ENCODE measurements at regions not wholly inside any gene's neighbourhood (a gene's known extent, or its start where the extent isn't known, plus 50 kb on each side); places are given as distances from the start of the nearest gene placed in this dataset.

DNA sequence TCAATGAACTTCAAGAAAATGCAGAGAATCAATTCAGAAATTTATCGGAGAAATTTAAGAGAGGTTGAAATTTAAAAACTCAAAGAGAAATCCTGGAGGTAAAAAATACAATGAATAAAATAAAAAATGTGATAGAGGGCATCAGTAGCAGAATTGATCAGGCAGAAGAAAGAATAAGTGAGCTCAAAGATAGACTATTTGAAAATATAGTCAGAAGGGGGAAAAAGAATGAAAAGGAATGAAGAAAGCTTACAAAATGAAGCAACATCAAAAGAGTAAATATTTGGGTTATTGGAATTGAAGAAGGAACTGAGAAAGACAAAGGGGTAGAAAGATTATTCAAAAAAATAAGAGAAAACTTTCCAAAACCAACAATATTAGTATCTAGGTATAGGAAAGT lies 291.4 kb downstream of the SH2D4B start:
- FAIRE-seq (no peak), DNase-seq (ENCODE audit: low read depth in 1 of 2, low spot score in 2 of 2) (no peak)
- 88% methylated on average over 1 of the region's 1 CpG; no CpG with 5 or more reads in 1 of the 2 experiments for WGBS, 2 experiments (ENCODE audit: extremely low coverage in 1 of 2, insufficient coverage in 1 of 2, insufficient read length in 1 of 2, insufficient replicate concordance in 2 of 2, low coverage in 1 of 2, low lambda C conversion rate in 2 of 2, missing lambda C conversion rate in 1 of 2)
- Histone ChIP-seq H3K23ac (ENCODE audit: insufficient read length) (no peak overlapping the region), H2BK5ac (ENCODE audit: low read depth, low read length) (no peak overlapping the region), H3K4me2 (ENCODE audit: insufficient read depth in 1 of 2, low read depth in 2 of 2, low read length in 2 of 2) (no peak overlapping the region), H3K79me2 (ENCODE audit: control insufficient read depth in 1 of 2, insufficient read depth in 2 of 2, low read length in 2 of 2) (no peaks in the 10 kb centered on the region), H3K14ac (ENCODE audit: insufficient read length) (no peak overlapping the region), H3K23me2 (ENCODE audit: low read depth, low read length) (no peaks in the 10 kb centered on the region), H3K4me3 (ENCODE audit: extremely low read depth in 1 of 4, insufficient read depth in 2 of 4, low read depth in 3 of 4, low read length in 4 of 4) (no peak overlapping the region), H3K27ac (ENCODE audit: low read depth, low read length) (no peak overlapping the region), H4K91ac (replicated peaks; ENCODE audit: insufficient read length, low read length) (no peak overlapping the region), H3K18ac (ENCODE audit: extremely low read depth, low read length) (no peak overlapping the region), H3K56ac (replicated peaks; ENCODE audit: insufficient read length, low read depth, low read length) (no peak overlapping the region), H3K36me3 (ENCODE audit: control insufficient read depth in 2 of 4, insufficient read depth in 4 of 4, low read length in 3 of 4) (no peaks in the 10 kb centered on the region), H2AFZ (ENCODE audit: low read length) (no peak overlapping the region), H3K79me1 (ENCODE audit: low read depth, low read length) (no peaks in the 10 kb centered on the region), H3K4ac (replicated peaks; ENCODE audit: insufficient read length, low read depth, low read length) (no peak overlapping the region), H3K9ac (replicated peaks in 1 of 4; ENCODE audit: extremely low read depth in 1 of 4, low read depth in 3 of 4, low read length in 3 of 4) (no peak overlapping the region), H3K9me3 (ENCODE audit: insufficient read depth in 2 of 2, low read depth in 1 of 2, low read length in 1 of 2) (no peaks in the 10 kb centered on the region), H2BK12ac (ENCODE audit: low read depth, low read length) (no peak overlapping the region), H2BK15ac (ENCODE audit: low read length) (no peak overlapping the region), H3K27me3 (replicated peaks in 1 of 4; ENCODE audit: control insufficient read depth in 3 of 4, extremely low read depth in 1 of 4, insufficient read depth in 3 of 4, low read length in 3 of 4) (no peaks in the 10 kb centered on the region), H2BK20ac (ENCODE audit: low read length) (no peak overlapping the region), H4K8ac (ENCODE audit: extremely low read depth, insufficient read depth, low read length) (no peak overlapping the region), H2AK5ac (ENCODE audit: low read depth, low read length) (no peak overlapping the region), H4K20me1 (replicated peaks in 1 of 2; ENCODE audit: control insufficient read depth in 1 of 2, insufficient read depth in 2 of 2, low read length in 2 of 2) (no peaks in the 10 kb centered on the region), H4K5ac (ENCODE audit: insufficient read length, low read depth, low read length) (no peak overlapping the region), H3K4me1 (replicated peaks in 1 of 4; ENCODE audit: control insufficient read depth in 3 of 4, insufficient read depth in 4 of 4, low read length in 3 of 4) (no peaks in the 10 kb centered on the region; a peak in 2 of 7 replicates), H2BK120ac (replicated peaks; ENCODE audit: low read depth, low read length) (no peak overlapping the region)
- CTCF ChIA-PET (ENCODE audit: partially characterized antibody), result interaction anchor here (1.3 kb wide), 2 partner anchors 29 to 95 kb away, joined by 3 to 6 read pairs; no protein-coding TSS in a partner anchor
- no peak for TF ChIP-seq RFX5 (IDR thresholded peaks at IDR 0.05; ENCODE audit: borderline replicate concordance, low read depth, low read length)
- TF ChIP-seq, protein P1, sequence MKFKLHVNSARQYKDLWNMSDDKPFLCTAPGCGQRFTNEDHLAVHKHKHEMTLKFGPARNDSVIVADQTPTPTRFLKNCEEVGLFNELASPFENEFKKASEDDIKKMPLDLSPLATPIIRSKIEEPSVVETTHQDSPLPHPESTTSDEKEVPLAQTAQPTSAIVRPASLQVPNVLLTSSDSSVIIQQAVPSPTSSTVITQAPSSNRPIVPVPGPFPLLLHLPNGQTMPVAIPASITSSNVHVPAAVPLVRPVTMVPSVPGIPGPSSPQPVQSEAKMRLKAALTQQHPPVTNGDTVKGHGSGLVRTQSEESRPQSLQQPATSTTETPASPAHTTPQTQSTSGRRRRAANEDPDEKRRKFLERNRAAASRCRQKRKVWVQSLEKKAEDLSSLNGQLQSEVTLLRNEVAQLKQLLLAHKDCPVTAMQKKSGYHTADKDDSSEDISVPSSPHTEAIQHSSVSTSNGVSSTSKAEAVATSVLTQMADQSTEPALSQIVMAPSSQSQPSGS (IDR thresholded peaks at IDR 0.05; ENCODE audit: low read length), result no peak
- no peak for TF ChIP-seq SUZ12 (IDR thresholded peaks at IDR 0.05; ENCODE audit: low read length)
- TF ChIP-seq HDAC6 (IDR thresholded peaks at IDR 0.05; ENCODE audit: low read depth, low read length), result no peak
- no peak for TF ChIP-seq CHD1 (IDR thresholded peaks at IDR 0.05; ENCODE audit: low read depth, low read length)
- TF ChIP-seq SIRT6 (IDR thresholded peaks at IDR 0.05; ENCODE audit: low read length), result no peak
- no peak for TF ChIP-seq BRCA1 (IDR thresholded peaks at IDR 0.05; ENCODE audit: low read depth, low read length)
- no peak for TF ChIP-seq HDAC2 (IDR thresholded peaks at IDR 0.05; ENCODE audit: borderline replicate concordance in 1 of 2, low read depth in 2 of 2, low read length in 2 of 2)
- no peak for TF ChIP-seq FOSL1 (IDR thresholded peaks at IDR 0.05; ENCODE audit: insufficient read depth, low read depth, low read length)
- no peak for TF ChIP-seq RBBP5 (IDR thresholded peaks at IDR 0.05; ENCODE audit: borderline replicate concordance, low read depth, low read length)
- TF ChIP-seq CEBPB (IDR thresholded peaks at IDR 0.05; ENCODE audit: low read depth, low read length), result no peak
- TF ChIP-seq SP1 (IDR thresholded peaks at IDR 0.05; ENCODE audit: low read depth, low read length), result no peak
- no peak for TF ChIP-seq JUND (IDR thresholded peaks at IDR 0.05; ENCODE audit: low read length)
- TF ChIP-seq CTBP2 (IDR thresholded peaks at IDR 0.05; ENCODE audit: borderline replicate concordance, insufficient read depth, insufficient read length, low read length), result no peak
- POLR2A ChIA-PET (ENCODE audit: partially characterized antibody), result no interaction called here
